Psoas muscle (tissue), 7 donors: ENCODE measurements at regions not wholly inside any gene's neighbourhood (a gene's known extent, or its start where the extent isn't known, plus 50 kb on each side); places are given as distances from the start of the nearest gene placed in this dataset.

Experiments
- ATAC-seq, 4 donors: fragments of 200-7000 bp; cut with Tn5 transposase; one replicate each; pipeline ENCODE4 v1.9.1; 2020; ENCODE audit warnings: moderate library complexity in 3 of 4, mild to moderate bottlenecking in 2 of 4
- DNase-seq, 2 donors: peaks; one replicate each; pipeline ENCODE4 v3.0.0-alpha.2; 2020
- H3K27ac ChIP-seq: fragments of 200-600 bp; one replicate; pipeline ENCODE4 v1.8.0; 2022
- H3K27me3 ChIP-seq, 3 donors: fragments of 200-600 bp in 1 of 3; one replicate each; pipeline versions ENCODE4 v1.6.1 to v1.8.0; 2013 to 2022; ENCODE audit warnings: low read length in 2 of 3, mild to moderate bottlenecking in 2 of 3, moderate library complexity in 1 of 3; ENCODE audit not compliant: insufficient read depth in 3 of 3
- H3K36me3 ChIP-seq, 2 donors: fragments of 200-600 bp in 1 of 2; one replicate each; pipeline versions ENCODE4 v1.6.1 to v1.8.0; 2013 to 2022; ENCODE audit warnings: low read depth in 1 of 2, mild to moderate bottlenecking in 1 of 2, moderate library complexity in 1 of 2; ENCODE audit not compliant: insufficient read depth in 1 of 2
- H3K4me1 ChIP-seq: fragments of 200-600 bp; one replicate; pipeline ENCODE4 v1.8.0; 2022
- H3K4me3 ChIP-seq: fragments of 200-600 bp; one replicate; pipeline ENCODE4 v1.8.0; 2022; ENCODE audit warnings: mild to moderate bottlenecking
- H3K9me3 ChIP-seq: fragments of 200-600 bp; one replicate; pipeline ENCODE4 v1.8.0; 2022
- WGBS, 3 donors: extraction: QIAGEN DNeasy Blood & Tissue Kit; methylation state at CpG; one replicate each; pipeline versions ENCODE4 v1.1.6 to v1.1.7; 2013; 5-methylcytosine and 5-hydroxymethylcytosine counted together
- intact Hi-C, 2 donors: fragments of 100-400 bp; cut with DNase I; formaldehyde crosslinking; loops; one replicate each; pipeline versions ENCODE4 v1.11.0 to v1.14.2; 2022
- TF ChIP-seq, protein P1 (sequence below): fragments of 200-600 bp; IDR thresholded peaks from one replicate; pipeline ENCODE4 v1.8.0; 2022; ENCODE audit warnings: antibody characterized with exemption
- donor health status: healthy with polysubstance abuse.
- donor health status: DM: no; HTN: no; CAD: no; lungs with moderate emphysema.
- donor health status: Bipolar disorder and iron deficiency.
- donor health status: healthy.
- donor health status: DM: yes; HTN: yes; CAD: no.
- donor health status: DM: no; HTN: no; CAD: no.
- donor health status: DM: yes; HTN: yes; CAD: no.

DNA sequence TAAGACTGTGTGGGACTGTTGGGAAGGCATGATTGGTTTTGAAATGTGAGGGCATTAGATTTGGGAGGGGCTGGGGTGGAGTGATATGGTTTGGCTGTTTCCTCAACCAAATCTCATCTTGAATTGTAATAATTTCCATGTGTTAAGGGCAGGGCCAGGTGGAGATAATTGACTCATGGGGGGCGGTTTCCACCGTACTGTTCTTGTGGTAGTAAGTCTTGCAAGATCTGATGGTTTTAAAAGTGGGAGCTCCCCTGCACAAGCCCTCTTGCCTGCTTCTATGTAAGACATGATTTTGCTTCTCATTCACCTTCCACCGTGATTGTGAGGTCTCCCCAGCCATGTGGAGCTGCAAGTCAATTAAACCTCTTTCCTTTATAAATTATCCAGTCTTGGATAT, 76.6 kb upstream of the PPFIA2 start:
- Histone ChIP-seq H3K36me3 (no peaks in the 10 kb centered on the region), H3K9me3 (no peaks in the 10 kb centered on the region), H3K4me3 (no peak overlapping the region), H3K27ac (no peak overlapping the region), H3K27me3 (no peaks in the 10 kb centered on the region), H3K4me1 (no peaks in the 10 kb centered on the region)
- ATAC-seq (no peak), DNase-seq (no peak)
- TF ChIP-seq, protein P1, sequence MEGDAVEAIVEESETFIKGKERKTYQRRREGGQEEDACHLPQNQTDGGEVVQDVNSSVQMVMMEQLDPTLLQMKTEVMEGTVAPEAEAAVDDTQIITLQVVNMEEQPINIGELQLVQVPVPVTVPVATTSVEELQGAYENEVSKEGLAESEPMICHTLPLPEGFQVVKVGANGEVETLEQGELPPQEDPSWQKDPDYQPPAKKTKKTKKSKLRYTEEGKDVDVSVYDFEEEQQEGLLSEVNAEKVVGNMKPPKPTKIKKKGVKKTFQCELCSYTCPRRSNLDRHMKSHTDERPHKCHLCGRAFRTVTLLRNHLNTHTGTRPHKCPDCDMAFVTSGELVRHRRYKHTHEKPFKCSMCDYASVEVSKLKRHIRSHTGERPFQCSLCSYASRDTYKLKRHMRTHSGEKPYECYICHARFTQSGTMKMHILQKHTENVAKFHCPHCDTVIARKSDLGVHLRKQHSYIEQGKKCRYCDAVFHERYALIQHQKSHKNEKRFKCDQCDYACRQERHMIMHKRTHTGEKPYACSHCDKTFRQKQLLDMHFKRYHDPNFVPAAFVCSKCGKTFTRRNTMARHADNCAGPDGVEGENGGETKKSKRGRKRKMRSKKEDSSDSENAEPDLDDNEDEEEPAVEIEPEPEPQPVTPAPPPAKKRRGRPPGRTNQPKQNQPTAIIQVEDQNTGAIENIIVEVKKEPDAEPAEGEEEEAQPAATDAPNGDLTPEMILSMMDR, result no peak
- intact Hi-C loops, result no loop called here
- WGBS, 3 donors, result 77 to 86% (median 79%) methylated on average over 3 of the region's 3 CpGs

DNA sequence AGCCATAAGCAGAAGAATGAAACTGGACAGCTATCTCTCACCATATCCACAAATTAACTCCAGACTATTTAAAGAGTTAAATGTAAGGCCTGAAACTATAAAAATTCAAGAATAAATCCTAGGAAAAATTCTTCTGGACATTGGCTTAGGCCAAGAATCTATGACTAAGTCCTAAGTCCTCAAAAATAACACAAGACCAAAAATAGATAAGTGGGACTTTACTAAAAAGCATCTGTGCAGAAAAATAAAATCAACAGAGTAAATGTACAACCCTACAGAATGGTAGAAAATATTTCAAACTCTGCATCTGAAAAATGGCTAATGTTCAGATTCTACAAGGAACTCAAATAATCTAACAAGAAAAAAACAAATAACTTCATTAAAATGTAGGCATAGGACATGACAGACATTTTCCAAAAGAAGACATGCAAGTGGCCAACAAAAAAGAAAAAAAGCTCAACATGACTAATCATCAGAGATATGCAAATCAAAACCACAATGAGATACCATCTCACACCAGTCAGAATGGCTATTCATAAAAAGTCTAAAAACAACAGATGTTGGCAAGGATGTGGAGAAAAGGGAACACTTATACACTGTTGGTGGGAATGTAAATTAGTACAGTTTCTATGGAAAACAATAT, 61.0 kb upstream of the PPFIA2 start:
- H3K27me3 ChIP-seq, result no peaks in the 10 kb centered on the region
- no peak for DNase-seq
- no peak overlapping the region for H3K27ac ChIP-seq
- ATAC-seq, result no peak
- no peaks in the 10 kb centered on the region for H3K4me1 ChIP-seq
- TF ChIP-seq, protein P1, result no peak
- H3K9me3 ChIP-seq, result no peaks in the 10 kb centered on the region
- H3K4me3 ChIP-seq, result no peak overlapping the region
- no peaks in the 10 kb centered on the region for H3K36me3 ChIP-seq
- intact Hi-C loops, result no loop called here

DNA sequence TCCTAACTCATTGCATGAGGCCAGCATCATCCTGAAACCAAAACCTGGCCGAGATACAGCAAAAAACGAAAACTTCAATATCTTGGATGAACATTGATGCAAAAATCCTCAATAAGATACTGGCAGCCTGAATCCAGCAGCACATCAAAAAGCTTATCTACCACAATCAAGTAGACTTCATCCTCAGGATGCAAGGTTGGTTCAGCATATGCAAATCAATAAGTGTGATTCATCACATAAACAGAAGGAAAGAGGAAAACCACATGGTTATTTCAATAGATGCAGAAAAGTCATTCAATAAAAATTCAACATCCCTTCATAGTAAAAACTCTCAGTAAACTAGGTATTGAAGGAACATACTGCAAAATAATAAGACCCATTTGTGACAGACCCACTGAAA, 56.5 kb upstream of the PPFIA2 start:
- H3K36me3 ChIP-seq, result no peaks in the 10 kb centered on the region
- DNase-seq (no peak), ATAC-seq (no peak)
- no peaks in the 10 kb centered on the region for H3K9me3 ChIP-seq
- TF ChIP-seq, protein P1, result no peak
- no peaks in the 10 kb centered on the region for H3K4me1 ChIP-seq
- no peaks in the 10 kb centered on the region for H3K27me3 ChIP-seq
- intact Hi-C loops, result no loop called here
- H3K27ac ChIP-seq, result no peak overlapping the region
- H3K4me3 ChIP-seq, result no peak overlapping the region
- WGBS, 3 donors, result 53 to 77% (median 68%) methylated on average over 2 of the region's 2 CpGs

DNA sequence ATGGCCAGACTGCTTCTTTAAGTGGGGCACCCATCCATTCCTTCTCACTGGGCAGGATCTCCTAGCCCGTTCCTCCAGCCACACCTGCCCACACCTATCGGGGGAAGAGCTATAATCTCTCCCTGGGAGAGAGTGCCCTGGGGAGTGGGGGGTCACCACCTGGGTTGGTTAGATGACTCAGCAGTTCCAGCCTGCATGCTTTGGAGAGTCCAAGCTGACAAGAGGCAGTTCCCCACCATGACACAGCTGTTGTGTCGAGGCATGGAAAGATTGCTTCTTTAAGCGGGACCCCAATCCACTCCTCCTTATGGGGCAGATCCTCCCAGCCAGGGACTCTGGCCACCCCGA, 52.6 kb upstream of the PPFIA2 start:
- H3K27me3 ChIP-seq, result no peaks in the 10 kb centered on the region
- H3K27ac ChIP-seq, result no peak overlapping the region
- no peak for DNase-seq
- TF ChIP-seq, protein P1, result no peak
- intact Hi-C loops, result no loop called here
- no peaks in the 10 kb centered on the region for H3K9me3 ChIP-seq
- H3K4me1 ChIP-seq, result no peaks in the 10 kb centered on the region
- no peak for ATAC-seq
- no peak overlapping the region for H3K4me3 ChIP-seq
- H3K36me3 ChIP-seq, result no peaks in the 10 kb centered on the region
- WGBS, 3 donors, result 85 to 90% (median 86%) methylated on average over 5 of the region's 5 CpGs

DNA sequence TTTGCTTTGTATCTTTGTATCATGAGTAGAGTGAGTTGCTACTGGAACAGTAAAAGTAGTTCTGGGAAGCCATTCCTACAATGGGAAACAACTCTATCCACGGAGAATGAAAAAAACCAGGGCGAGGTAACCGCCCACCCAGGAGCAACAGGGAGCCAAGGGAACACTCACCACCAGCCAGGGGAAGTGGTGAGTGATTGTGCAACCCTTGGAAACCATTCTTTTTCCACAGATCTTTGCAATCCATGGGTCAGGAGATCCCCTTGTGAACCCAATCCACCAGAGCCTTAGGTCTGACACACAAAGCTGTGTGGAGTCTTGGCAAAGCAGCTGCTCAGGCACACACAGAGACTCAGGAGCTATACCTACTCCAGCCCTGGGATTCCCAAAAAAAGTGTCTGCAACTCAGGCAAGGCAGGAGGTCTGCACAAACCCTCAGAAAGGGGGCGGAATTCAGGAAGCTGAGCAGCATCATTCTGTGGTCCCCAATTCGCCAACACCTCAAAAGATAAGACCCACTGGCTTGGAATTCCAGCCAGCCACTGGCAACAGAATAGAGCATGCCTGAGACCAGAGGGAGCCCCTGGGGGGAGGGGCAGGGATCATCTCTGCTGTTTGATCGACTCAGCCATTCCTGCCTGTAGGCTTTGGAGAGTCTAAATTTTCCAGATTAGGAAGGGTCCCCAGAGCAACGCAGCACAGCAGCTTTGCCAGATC, 52.1 kb upstream of the PPFIA2 start:
- H3K36me3 ChIP-seq, result no peaks in the 10 kb centered on the region
- WGBS, 3 donors, result 79 to 86% (median 80%) methylated on average over 7 of the region's 7 CpGs
- intact Hi-C loops, result no loop called here
- no peaks in the 10 kb centered on the region for H3K27me3 ChIP-seq
- no peak for DNase-seq
- TF ChIP-seq, protein P1, result no peak
- H3K4me1 ChIP-seq, result no peaks in the 10 kb centered on the region
- H3K9me3 ChIP-seq, result no peaks in the 10 kb centered on the region
- H3K27ac ChIP-seq, result no peak overlapping the region
- no peak for ATAC-seq
- no peak overlapping the region for H3K4me3 ChIP-seq
